Neural crest cell (in vitro differentiated cells): ENCODE measurements at regions not wholly inside any gene's neighbourhood (a gene's known extent, or its start where the extent isn't known, plus 50 kb on each side); places are given as distances from the start of the nearest gene placed in this dataset.

Experiments used
- DNase-seq: peaks from one replicate; pipeline ENCODE4 v3.0.0; 2021; ENCODE audit warnings: low read depth, mixed read lengths, low spot score
- H3K27ac Mint-ChIP-seq: one replicate; pipeline ENCODE4 v1.8.0; 2021; ENCODE audit warnings: mild to moderate bottlenecking, mixed read lengths; ENCODE audit not compliant: unreplicated experiment
- H3K27me3 Mint-ChIP-seq: 2 replicates; pipeline ENCODE4 v1.8.0; 2021; ENCODE audit warnings: low read depth, mild to moderate bottlenecking, mixed read lengths
- H3K36me3 Mint-ChIP-seq: 2 replicates; pipeline ENCODE4 v1.8.0; 2021; ENCODE audit warnings: low read depth, mild to moderate bottlenecking, mixed read lengths
- H3K4me1 Mint-ChIP-seq: 2 replicates; pipeline ENCODE4 v1.8.0; 2021; ENCODE audit warnings: mixed read lengths
- H3K4me3 Mint-ChIP-seq: one replicate; pipeline ENCODE4 v1.8.0; 2021; ENCODE audit warnings: mild to moderate bottlenecking, mixed read lengths
- H3K9me3 Mint-ChIP-seq: 2 replicates; pipeline ENCODE4 v1.8.0; 2021; ENCODE audit warnings: mixed read lengths
- TF ChIP-seq, protein P1 (sequence below): fragments of 200-600 bp; sonication (generic); conservative IDR thresholded peaks from 2 replicates; pipeline ENCODE4 v1.5.0; 2021; ENCODE audit warnings: antibody characterized with exemption, mild to moderate bottlenecking

DNA sequence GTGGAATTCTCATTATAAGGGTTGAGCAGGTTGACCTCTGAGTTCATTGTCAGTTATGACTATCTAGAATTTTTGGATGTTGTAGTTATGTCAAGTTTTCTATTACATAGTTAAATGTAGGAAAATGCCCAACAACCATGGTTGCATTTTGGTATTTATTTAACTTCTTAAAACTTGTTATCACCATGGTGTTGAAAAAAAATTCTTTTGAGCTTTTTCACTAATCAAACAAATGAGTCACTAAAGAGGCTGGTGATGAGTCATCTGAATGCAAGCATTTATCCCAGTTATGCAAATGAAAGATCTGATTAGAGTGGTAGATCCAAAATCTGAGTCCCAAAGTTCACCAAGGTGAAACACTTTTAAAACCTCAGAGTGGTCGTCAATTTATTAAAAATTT is 624.7 kb upstream of the IGFBP3 start:
- DNase-seq: no peak
- TF ChIP-seq, protein P1, sequence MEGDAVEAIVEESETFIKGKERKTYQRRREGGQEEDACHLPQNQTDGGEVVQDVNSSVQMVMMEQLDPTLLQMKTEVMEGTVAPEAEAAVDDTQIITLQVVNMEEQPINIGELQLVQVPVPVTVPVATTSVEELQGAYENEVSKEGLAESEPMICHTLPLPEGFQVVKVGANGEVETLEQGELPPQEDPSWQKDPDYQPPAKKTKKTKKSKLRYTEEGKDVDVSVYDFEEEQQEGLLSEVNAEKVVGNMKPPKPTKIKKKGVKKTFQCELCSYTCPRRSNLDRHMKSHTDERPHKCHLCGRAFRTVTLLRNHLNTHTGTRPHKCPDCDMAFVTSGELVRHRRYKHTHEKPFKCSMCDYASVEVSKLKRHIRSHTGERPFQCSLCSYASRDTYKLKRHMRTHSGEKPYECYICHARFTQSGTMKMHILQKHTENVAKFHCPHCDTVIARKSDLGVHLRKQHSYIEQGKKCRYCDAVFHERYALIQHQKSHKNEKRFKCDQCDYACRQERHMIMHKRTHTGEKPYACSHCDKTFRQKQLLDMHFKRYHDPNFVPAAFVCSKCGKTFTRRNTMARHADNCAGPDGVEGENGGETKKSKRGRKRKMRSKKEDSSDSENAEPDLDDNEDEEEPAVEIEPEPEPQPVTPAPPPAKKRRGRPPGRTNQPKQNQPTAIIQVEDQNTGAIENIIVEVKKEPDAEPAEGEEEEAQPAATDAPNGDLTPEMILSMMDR: no peak
- H3K4me3 Mint-ChIP-seq: no peak overlapping the region
- no peaks in the 10 kb centered on the region for H3K36me3 Mint-ChIP-seq
- H3K4me1 Mint-ChIP-seq: peaks cover 6% of the 10 kb centered on the region
- no peak overlapping the region for H3K27ac Mint-ChIP-seq
- H3K9me3 Mint-ChIP-seq: peaks cover 3% of the 10 kb centered on the region
- H3K27me3 Mint-ChIP-seq: no peaks in the 10 kb centered on the region

DNA sequence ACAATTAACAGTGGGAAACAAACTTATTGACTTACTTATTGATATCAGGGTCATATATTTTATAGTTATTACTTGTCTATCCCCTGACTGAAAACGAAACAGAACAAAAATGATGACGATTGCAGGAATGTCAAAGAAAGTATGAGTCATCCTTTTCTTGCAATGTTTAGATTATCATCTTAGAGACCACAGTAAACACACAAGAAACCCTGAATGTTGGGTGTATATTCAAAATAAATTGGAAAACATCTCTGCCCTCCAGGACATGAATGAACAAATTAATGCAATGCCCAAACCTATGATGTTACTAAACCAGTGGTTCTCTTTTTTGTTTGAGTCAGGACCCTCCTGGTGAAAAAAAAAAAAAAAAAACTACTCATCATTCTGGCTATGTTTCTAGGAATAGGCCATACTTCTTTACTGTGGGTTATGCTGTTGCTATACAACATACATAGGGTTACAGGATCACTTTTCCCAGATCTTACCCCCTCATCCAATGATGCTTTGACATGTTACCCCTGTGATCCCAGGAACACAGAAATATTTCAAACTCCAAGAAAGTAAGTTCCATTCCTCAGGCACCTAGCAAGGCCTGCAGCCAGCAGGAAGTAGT is 623.4 kb upstream of the IGFBP3 start:
- no peak overlapping the region for H3K4me3 Mint-ChIP-seq
- no peak for DNase-seq
- no peaks in the 10 kb centered on the region for H3K36me3 Mint-ChIP-seq
- TF ChIP-seq, protein P1: no peak
- H3K27me3 Mint-ChIP-seq: no peaks in the 10 kb centered on the region
- H3K4me1 Mint-ChIP-seq: peaks cover 6% of the 10 kb centered on the region
- peaks cover 3% of the 10 kb centered on the region for H3K9me3 Mint-ChIP-seq
- H3K27ac Mint-ChIP-seq: no peak overlapping the region

DNA sequence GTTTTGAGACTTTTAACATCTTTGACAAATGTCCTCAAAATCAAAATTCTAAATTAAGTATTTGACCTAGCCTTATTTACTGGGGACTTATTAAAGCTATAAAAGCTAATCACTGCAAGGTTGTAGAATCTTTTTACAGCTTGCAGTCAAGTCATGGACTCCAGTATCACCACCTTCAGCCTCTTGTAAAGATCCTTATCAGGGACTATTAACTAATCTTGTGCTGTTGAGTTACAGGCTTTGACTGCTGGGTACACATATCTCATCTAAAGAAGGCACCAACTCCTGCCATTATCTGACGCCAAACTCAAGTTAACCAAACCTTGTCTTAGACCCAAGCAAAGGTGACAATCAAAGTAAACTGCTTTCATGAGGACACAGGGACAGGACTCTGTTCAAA is 621.0 kb upstream of the IGFBP3 start:
- Mint-ChIP-seq H3K9me3 (no peaks in the 10 kb centered on the region), H3K27me3 (peaks cover 3% of the 10 kb centered on the region), H3K27ac (no peak overlapping the region), H3K4me1 (peaks cover 6% of the 10 kb centered on the region), H3K4me3 (no peak overlapping the region), H3K36me3 (no peaks in the 10 kb centered on the region)
- DNase-seq: no peak
- TF ChIP-seq, protein P1: no peak

DNA sequence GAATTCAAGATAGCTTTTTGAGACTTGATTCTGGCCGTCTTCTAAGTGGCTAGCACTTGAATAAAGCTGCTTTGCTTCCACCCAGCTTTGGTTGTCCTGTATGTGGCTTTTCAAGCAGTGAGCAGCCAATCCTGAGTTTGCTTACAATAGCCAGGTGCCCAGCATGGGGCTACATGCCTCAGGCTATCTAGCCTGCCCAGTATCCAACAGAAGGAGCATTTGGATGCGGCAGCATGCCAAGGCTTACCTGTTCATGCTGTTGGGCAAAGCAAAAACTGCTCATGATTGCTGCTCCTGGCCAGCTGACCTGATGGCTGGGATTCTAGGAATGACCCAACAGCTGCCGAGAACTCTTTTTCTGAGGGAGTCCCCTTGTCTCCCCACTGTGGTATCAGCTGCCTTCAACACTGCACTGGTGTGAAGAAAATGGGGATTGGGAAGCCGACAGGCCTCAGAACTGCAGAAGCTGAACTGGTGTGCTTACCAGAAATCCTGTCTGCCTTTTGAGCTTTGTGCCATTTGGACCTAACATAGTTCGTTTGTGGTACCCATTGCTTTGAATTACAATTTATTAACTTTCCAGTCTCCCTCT is 618.9 kb upstream of the IGFBP3 start:
- Mint-ChIP-seq H3K27ac (no peak overlapping the region), H3K4me1 (peaks cover 13% of the 10 kb centered on the region), H3K27me3 (peaks cover 11% of the 10 kb centered on the region), H3K9me3 (peaks cover 2% of the 10 kb centered on the region), H3K4me3 (no peak overlapping the region), H3K36me3 (no peaks in the 10 kb centered on the region)
- TF ChIP-seq, protein P1: no peak
- no peak for DNase-seq

DNA sequence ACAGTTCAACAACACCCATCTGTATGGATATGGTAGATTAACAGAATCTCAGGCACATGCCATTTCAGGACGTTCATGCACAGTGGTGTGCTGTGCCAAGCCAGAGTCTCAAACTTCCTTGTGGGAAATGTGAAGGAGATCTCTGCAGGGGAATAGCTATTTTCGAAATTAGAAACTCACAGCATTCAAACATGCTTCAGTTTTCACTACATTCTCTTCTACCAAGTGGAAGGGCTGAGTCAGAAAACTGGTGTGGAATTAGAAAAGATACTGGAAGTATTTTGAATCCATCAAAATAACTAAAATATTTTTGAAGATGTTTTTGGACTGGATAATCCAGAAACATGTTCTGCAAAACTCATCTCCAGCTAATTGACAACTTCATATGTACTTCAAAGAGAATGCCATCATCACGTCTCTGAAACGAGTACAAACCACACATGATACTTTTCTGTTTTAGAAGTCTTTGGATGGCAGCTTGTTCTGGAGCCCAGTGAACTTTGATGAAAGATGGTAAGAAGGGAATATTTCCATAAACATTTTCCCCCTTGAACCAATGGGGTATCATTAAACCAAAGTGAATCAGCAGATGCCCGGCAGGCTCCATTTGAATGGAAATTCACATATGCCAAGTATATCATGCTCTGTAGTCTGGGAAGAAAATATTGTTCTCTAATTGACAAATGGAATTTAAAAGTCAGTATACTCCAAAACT is 616.3 kb upstream of the IGFBP3 start:
- no peak for DNase-seq
- H3K27me3 Mint-ChIP-seq: peaks cover 13% of the 10 kb centered on the region
- peaks cover 2% of the 10 kb centered on the region for H3K9me3 Mint-ChIP-seq
- TF ChIP-seq, protein P1: no peak
- H3K4me1 Mint-ChIP-seq: peaks cover 16% of the 10 kb centered on the region
- H3K27ac Mint-ChIP-seq: no peak overlapping the region
- H3K4me3 Mint-ChIP-seq: no peak overlapping the region
- H3K36me3 Mint-ChIP-seq: no peaks in the 10 kb centered on the region
